GM23338 (cell line): ENCODE measurements at regions not wholly inside any gene's neighbourhood (a gene's known extent, or its start where the extent isn't known, plus 50 kb on each side); places are given as distances from the start of the nearest gene placed in this dataset.

Source experiments
- ATAC-seq: fragments of 200-7000 bp; cut with Tn5 transposase; 3 replicates; pipeline ENCODE4 v1.9.1; 2020
- DNase-seq: peaks from one replicate; pipeline ENCODE4 v3.0.0-alpha.2; 2015; ENCODE audit warnings: low spot score
- H2AFZ ChIP-seq: fragments of 200-600 bp; sonication (generic); 2 replicates; pipeline ENCODE4 v1.8.0; 2016; ENCODE audit warnings: antibody characterized with exemption, mild to moderate bottlenecking, moderate library complexity
- H3F3A ChIP-seq: fragments of 200-600 bp; sonication (generic); replicated peaks from 2 replicates; pipeline ENCODE4 v1.8.0; 2017; ENCODE audit warnings: antibody characterized with exemption, mixed run types, low read depth
- H3K27ac ChIP-seq: fragments of 200-600 bp; sonication (generic); 2 replicates; pipeline ENCODE4 v1.6.1; 2016; ENCODE audit warnings: low read depth
- H3K27me3 ChIP-seq: fragments of 200-600 bp; sonication (generic); 2 replicates; pipeline ENCODE4 v1.8.0; 2016; ENCODE audit warnings: mild to moderate bottlenecking, mixed run types, moderate library complexity; ENCODE audit not compliant: insufficient read depth
- H3K36me3 ChIP-seq: fragments of 200-600 bp; sonication (generic); 2 replicates; pipeline ENCODE4 v1.8.0; 2016; ENCODE audit warnings: mild to moderate bottlenecking; ENCODE audit not compliant: insufficient read depth
- H3K4me1 ChIP-seq: fragments of 200-600 bp; sonication (generic); 2 replicates; pipeline ENCODE4 v1.8.0; 2016; ENCODE audit warnings: mild to moderate bottlenecking, moderate library complexity; ENCODE audit not compliant: insufficient read depth
- H3K4me2 ChIP-seq: fragments of 200-600 bp; sonication (generic); 2 replicates; pipeline ENCODE4 v1.7.1; 2017; ENCODE audit warnings: mixed run types
- H3K4me3 ChIP-seq: fragments of 200-600 bp; sonication (generic); 2 replicates; pipeline ENCODE4 v1.6.1; 2016; ENCODE audit warnings: mixed run types
- H3K79me2 ChIP-seq: fragments of 200-600 bp; sonication (generic); replicated peaks from 2 replicates; pipeline ENCODE4 v1.8.0; 2017; ENCODE audit warnings: mild to moderate bottlenecking; ENCODE audit not compliant: insufficient read depth
- H3K9me2 ChIP-seq: fragments of 200-600 bp; sonication (generic); 2 replicates; pipeline ENCODE4 v1.8.0; 2017; ENCODE audit not compliant: insufficient read depth
- H4K20me1 ChIP-seq: fragments of 200-600 bp; sonication (generic); replicated peaks from 2 replicates; pipeline ENCODE4 v1.8.0; 2017; ENCODE audit warnings: mild to moderate bottlenecking; ENCODE audit not compliant: insufficient read depth
- H3K27ac Mint-ChIP-seq: 2 replicates; pipeline ENCODE4 v1.8.0; 2020; ENCODE audit warnings: inconsistent platforms, mild to moderate bottlenecking, moderate library complexity, mixed read lengths
- H3K27me3 Mint-ChIP-seq: 3 replicates; pipeline ENCODE4 v1.8.0; 2022; ENCODE audit warnings: low read depth, mild to moderate bottlenecking, moderate library complexity, mixed read lengths, inconsistent platforms; ENCODE audit not compliant: insufficient read depth, poor library complexity
- H3K36me3 Mint-ChIP-seq: 3 replicates; pipeline ENCODE4 v1.8.0; 2021; ENCODE audit warnings: low read depth, mild to moderate bottlenecking, inconsistent platforms, moderate library complexity, mixed read lengths
- H3K4me1 Mint-ChIP-seq: 3 replicates; pipeline ENCODE4 v1.8.0; 2020; ENCODE audit warnings: mild to moderate bottlenecking, inconsistent platforms, mixed read lengths
- H3K4me3 Mint-ChIP-seq: 3 replicates; pipeline ENCODE4 v1.8.0; 2021; ENCODE audit warnings: moderate library complexity, mild to moderate bottlenecking, inconsistent platforms, mixed read lengths
- H3K9me3 Mint-ChIP-seq: 3 replicates; pipeline ENCODE4 v1.8.0; 2020; ENCODE audit warnings: moderate library complexity, mild to moderate bottlenecking, inconsistent platforms, mixed read lengths
- CREB1 ChIP-seq: fragments of 250-450 bp; sonication (Bioruptor Pico); IDR thresholded peaks from 2 replicates; pipeline ENCODE4 v1.5.0; 2020; ENCODE audit warnings: low read depth, mild to moderate bottlenecking, moderate library complexity
- CTCF ChIP-seq, 2 experiments: fragments of 200-600 bp in 1 of 2; sonication (generic) in 1 of 2; conservative IDR thresholded peaks; 2 replicates each; pipeline versions ENCODE4 v1.5.1 to v1.6.1; 2016 to 2017; ENCODE audit warnings: antibody characterized with exemption in 2 of 2, low read depth in 2 of 2, mild to moderate bottlenecking in 2 of 2, moderate library complexity in 1 of 2
- ETS1 ChIP-seq: IDR thresholded peaks from 2 replicates; pipeline ENCODE4 v1.6.1; 2016; ENCODE audit warnings: antibody characterized with exemption
- EZH2phosphoT487 ChIP-seq: fragments of 200-600 bp; sonication (generic); IDR thresholded peaks from one replicate; pipeline ENCODE4 v1.8.1; 2018; ENCODE audit warnings: antibody characterized with exemption; ENCODE audit not compliant: unreplicated experiment
- POLR2AphosphoS5 ChIP-seq: IDR thresholded peaks from 2 replicates; pipeline ENCODE4 v1.6.1; 2016; ENCODE audit warnings: antibody characterized with exemption, low read depth
- REST ChIP-seq: IDR thresholded peaks from one replicate; pipeline ENCODE4 v1.6.1; 2018; ENCODE audit warnings: antibody characterized with exemption; ENCODE audit not compliant: unreplicated experiment
- STAT1 ChIP-seq: IDR thresholded peaks from one replicate; pipeline ENCODE4 v1.6.1; 2016; ENCODE audit warnings: antibody characterized with exemption; ENCODE audit not compliant: unreplicated experiment
- ZNF331 ChIP-seq: fragments of 250-450 bp; sonication (Bioruptor Pico); IDR thresholded peaks from 2 replicates; pipeline ENCODE4 v1.5.0; 2020; ENCODE audit warnings: low read depth, mild to moderate bottlenecking, moderate library complexity
- ZNF462 ChIP-seq: fragments of 250-450 bp; sonication (Bioruptor Pico); IDR thresholded peaks from 2 replicates; pipeline ENCODE4 v1.5.0; 2020; ENCODE audit warnings: mild to moderate bottlenecking, moderate library complexity

- TF ChIP-seq CTCF (conservative IDR thresholded peaks at IDR 0.05; ENCODE audit: low read depth in 2 of 2) (no peak), ZNF462 (no peak)
Measured at GRCh38 chr6:90811596-90812226, 224.8 kb upstream of the MAP3K7 start (continued).

- DNase-seq (no peak), ATAC-seq (peak; percentile 78)
- Histone ChIP-seq H3K9me2 (no peaks in the 10 kb centered on the region; the same call in 1 of the 2 replicates), H2AFZ (peak overlapping the region; percentile 72; the same call in 1 of the 2 replicates), H4K20me1 (no peaks in the 10 kb centered on the region), H3K27ac (no peak overlapping the region), H3K4me2 (peak overlapping the region; percentile 50; the same call in 1 of the 2 replicates), H3K4me1 (peaks cover 32% of the 10 kb centered on the region), H3F3A (0 out of 2 replicates have a peak, but pooled peaks cover 3% of the 10 kb centered on the region), H3K4me3 (no peak overlapping the region), H3K79me2 (no peaks in the 10 kb centered on the region), H3K27me3 (no peaks in the 10 kb centered on the region), H3K36me3 (no peaks in the 10 kb centered on the region)
- H3K9me3 Mint-ChIP-seq = peaks cover 4% of the 10 kb centered on the region
- peaks cover 4% of the 10 kb centered on the region for H3K27me3 Mint-ChIP-seq
- 0 out of 3 replicates have a peak, but pooled peaks cover 2% of the 10 kb centered on the region for H3K36me3 Mint-ChIP-seq
- no peak overlapping the region for H3K4me3 Mint-ChIP-seq
- H3K4me1 Mint-ChIP-seq = peaks cover 36% of the 10 kb centered on the region
- peak overlapping the region; percentile 57 for H3K27ac Mint-ChIP-seq
- TF ChIP-seq EZH2phosphoT487 (no peak), STAT1 (no peak), ETS1 (no peak), ZNF331 (CRISPR knock-in tag) (no peak), REST (no peak), CREB1 (CRISPR knock-in tag) (no peak), CTCF (conservative IDR thresholded peaks at IDR 0.05; ENCODE audit: low read depth in 2 of 2) (no peak), POLR2AphosphoS5 (no peak)
Measured at GRCh38 chr6:90809035-90809434, 222.2 kb upstream of the MAP3K7 start.
